ENCODE measurements at regions not wholly inside any gene's neighbourhood (a gene's known extent, or its start where the extent isn't known, plus 50 kb on each side); places are given as distances from the start of the nearest gene placed in this dataset.

DNA sequence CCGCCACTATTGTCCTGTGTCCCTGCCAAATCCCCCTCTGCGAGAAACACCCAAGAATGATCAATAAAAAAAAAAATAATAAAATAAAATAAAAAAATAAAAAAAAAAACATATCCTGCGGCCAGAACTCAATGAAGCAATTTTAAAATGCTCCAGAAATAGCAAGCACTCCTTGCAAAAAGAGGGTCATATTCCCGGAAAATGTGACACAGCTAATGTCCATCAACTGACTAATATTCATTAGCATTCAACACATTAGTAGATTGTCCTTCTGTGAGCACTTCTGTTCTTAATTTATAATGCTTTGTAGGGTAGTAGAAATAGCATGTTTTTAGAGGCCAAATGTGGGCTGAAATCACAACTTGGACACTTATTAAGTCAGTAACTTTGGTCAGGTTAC lies 252.3 kb upstream of the SESN3 start:
- ATAC-seq: no peak

GRCh38 chr11:95478003-95478402 lies 247.0 kb upstream of the SESN3 start:
- ATAC-seq: no peak
- TF ChIP-seq TOX (CRISPR knock-in tag; IDR thresholded peaks at IDR 0.05; ENCODE audit: borderline replicate concordance) (no peak), ESRRG (CRISPR knock-in tag; IDR thresholded peaks at IDR 0.05) (no peak)

More for the DNA sequence above, 252.3 kb upstream of the SESN3 start:
- TF ChIP-seq ZC3H10 (CRISPR knock-in tag; IDR thresholded peaks at IDR 0.05): no peak
- TF ChIP-seq BACH2 (CRISPR knock-in tag; IDR thresholded peaks at IDR 0.05; ENCODE audit: borderline replicate concordance): no peak
- no peak for TF ChIP-seq CSDC2 (CRISPR knock-in tag; IDR thresholded peaks at IDR 0.05)
- TF ChIP-seq PPARA (CRISPR knock-in tag; IDR thresholded peaks at IDR 0.05; ENCODE audit: borderline replicate concordance): no peak
- no peak for TF ChIP-seq ZNF565 (CRISPR knock-in tag; conservative IDR thresholded peaks at IDR 0.05; ENCODE audit: low read depth)
- TF ChIP-seq ZFP30 (CRISPR knock-in tag; IDR thresholded peaks at IDR 0.05): no peak
- TF ChIP-seq ZNF70 (CRISPR knock-in tag; IDR thresholded peaks at IDR 0.05): no peak

- TF ChIP-seq TOX (CRISPR knock-in tag; IDR thresholded peaks at IDR 0.05; ENCODE audit: borderline replicate concordance) (no peak), ZNF8 (CRISPR knock-in tag; IDR thresholded peaks at IDR 0.05) (no peak), ZNF70 (CRISPR knock-in tag; IDR thresholded peaks at IDR 0.05) (no peak), OSR1 (CRISPR knock-in tag; IDR thresholded peaks at IDR 0.05) (no peak), TCF4 (CRISPR knock-in tag; IDR thresholded peaks at IDR 0.05; ENCODE audit: borderline replicate concordance) (no peak), ARNTL (CRISPR knock-in tag; IDR thresholded peaks at IDR 0.05; ENCODE audit: borderline replicate concordance, low read depth) (no peak), GLIS3 (CRISPR knock-in tag; IDR thresholded peaks at IDR 0.05) (no peak), BACH2 (CRISPR knock-in tag; IDR thresholded peaks at IDR 0.05; ENCODE audit: borderline replicate concordance) (no peak), POU6F1 (CRISPR knock-in tag; IDR thresholded peaks at IDR 0.05; ENCODE audit: borderline replicate concordance, low read depth) (no peak)
- no peak for ATAC-seq
These were observed 238.3 kb upstream of the SESN3 start for GRCh38 chr11:95469258-95469657.

- TF ChIP-seq ISL1 (CRISPR knock-in tag; IDR thresholded peaks at IDR 0.05) (no peak), POU6F1 (CRISPR knock-in tag; IDR thresholded peaks at IDR 0.05; ENCODE audit: borderline replicate concordance, low read depth) (no peak), TOX (CRISPR knock-in tag; IDR thresholded peaks at IDR 0.05; ENCODE audit: borderline replicate concordance) (no peak), SNAI2 (CRISPR knock-in tag; IDR thresholded peaks at IDR 0.05) (no peak), CREB5 (CRISPR knock-in tag; IDR thresholded peaks at IDR 0.05; ENCODE audit: low read depth) (no peak), OSR1 (CRISPR knock-in tag; IDR thresholded peaks at IDR 0.05) (no peak), CSDC2 (CRISPR knock-in tag; IDR thresholded peaks at IDR 0.05) (no peak), ZFP3 (CRISPR knock-in tag; IDR thresholded peaks at IDR 0.05) (no peak), PPARA (CRISPR knock-in tag; IDR thresholded peaks at IDR 0.05; ENCODE audit: borderline replicate concordance) (no peak), ZNF565 (CRISPR knock-in tag; conservative IDR thresholded peaks at IDR 0.05; ENCODE audit: low read depth) (no peak), TSHZ2 (CRISPR knock-in tag; IDR thresholded peaks at IDR 0.05) (no peak), RARB (CRISPR knock-in tag; IDR thresholded peaks at IDR 0.05) (no peak), GLIS3 (CRISPR knock-in tag; IDR thresholded peaks at IDR 0.05) (no peak), TCF4 (CRISPR knock-in tag; IDR thresholded peaks at IDR 0.05; ENCODE audit: borderline replicate concordance) (no peak), ZC3H10 (CRISPR knock-in tag; IDR thresholded peaks at IDR 0.05) (no peak)
- no peak for ATAC-seq
These were observed 235.4 kb upstream of the SESN3 start for GRCh38 chr11:95466416-95466815.

Data from SK-N-SH treated with all-trans-retinoic acid at 6 μM for 48 hours (cell line).